Fibroblast of pulmonary artery (primary cell): ENCODE measurements at regions not wholly inside any gene's neighbourhood (a gene's known extent, or its start where the extent isn't known, plus 50 kb on each side); places are given as distances from the start of the nearest gene placed in this dataset.

Source experiments
- DNase-seq: peaks from one replicate; pipeline ENCODE4 v3.0.0-alpha.2; 2010; ENCODE audit warnings: low read depth
- H3K4me3 ChIP-seq: replicated peaks from 2 replicates; pipeline ENCODE4 v1.5.1; 2011; ENCODE audit warnings: low read depth, mild to moderate bottlenecking, control low read depth, low read length, moderate library complexity
- TF ChIP-seq, protein P1 (sequence below): IDR thresholded peaks from 2 replicates; pipeline ENCODE4 v1.5.1; 2011; ENCODE audit warnings: mild to moderate bottlenecking, control low read depth, low read length, inconsistent platforms; ENCODE audit errors: missing control alignments

DNA sequence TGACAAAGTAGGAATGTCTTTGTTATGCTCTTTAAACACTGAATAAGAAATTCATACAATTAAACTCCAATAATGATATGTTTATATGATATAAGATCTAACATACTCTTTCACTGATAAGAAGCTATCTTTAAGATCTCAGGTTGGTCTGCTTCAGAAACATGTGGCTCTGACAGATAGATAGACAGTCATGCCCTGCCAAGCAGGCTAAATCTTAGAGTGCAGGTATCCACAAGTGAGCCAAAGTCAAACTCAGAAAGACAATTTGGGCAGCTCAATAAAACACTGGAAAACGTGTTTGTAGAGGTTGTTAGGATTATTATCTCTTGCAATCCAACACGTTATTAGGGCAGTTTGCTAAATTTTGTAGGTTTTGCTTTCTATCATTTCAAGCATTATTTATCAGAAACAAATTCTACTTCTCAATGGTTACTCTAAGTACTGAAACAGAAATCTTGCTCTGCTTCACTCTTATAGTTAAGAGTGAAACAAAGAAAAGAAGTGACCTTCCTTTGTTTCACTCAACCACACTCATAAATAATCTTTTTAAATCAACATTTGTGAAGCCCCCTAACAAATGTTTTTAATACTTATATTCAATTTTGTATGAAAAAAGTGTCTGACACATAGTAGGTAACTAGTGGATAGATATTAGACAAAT lies 1255.6 kb downstream of the DIAPH3 start:
- no peak overlapping the region for H3K4me3 ChIP-seq
- TF ChIP-seq, protein P1, sequence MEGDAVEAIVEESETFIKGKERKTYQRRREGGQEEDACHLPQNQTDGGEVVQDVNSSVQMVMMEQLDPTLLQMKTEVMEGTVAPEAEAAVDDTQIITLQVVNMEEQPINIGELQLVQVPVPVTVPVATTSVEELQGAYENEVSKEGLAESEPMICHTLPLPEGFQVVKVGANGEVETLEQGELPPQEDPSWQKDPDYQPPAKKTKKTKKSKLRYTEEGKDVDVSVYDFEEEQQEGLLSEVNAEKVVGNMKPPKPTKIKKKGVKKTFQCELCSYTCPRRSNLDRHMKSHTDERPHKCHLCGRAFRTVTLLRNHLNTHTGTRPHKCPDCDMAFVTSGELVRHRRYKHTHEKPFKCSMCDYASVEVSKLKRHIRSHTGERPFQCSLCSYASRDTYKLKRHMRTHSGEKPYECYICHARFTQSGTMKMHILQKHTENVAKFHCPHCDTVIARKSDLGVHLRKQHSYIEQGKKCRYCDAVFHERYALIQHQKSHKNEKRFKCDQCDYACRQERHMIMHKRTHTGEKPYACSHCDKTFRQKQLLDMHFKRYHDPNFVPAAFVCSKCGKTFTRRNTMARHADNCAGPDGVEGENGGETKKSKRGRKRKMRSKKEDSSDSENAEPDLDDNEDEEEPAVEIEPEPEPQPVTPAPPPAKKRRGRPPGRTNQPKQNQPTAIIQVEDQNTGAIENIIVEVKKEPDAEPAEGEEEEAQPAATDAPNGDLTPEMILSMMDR, result no peak
- no peak for DNase-seq

GRCh38 chr13:58919551-58919950 lies 1244.2 kb downstream of the DIAPH3 start:
- TF ChIP-seq, protein P1, result no peak
- no peak for DNase-seq
- no peak overlapping the region for H3K4me3 ChIP-seq

DNA sequence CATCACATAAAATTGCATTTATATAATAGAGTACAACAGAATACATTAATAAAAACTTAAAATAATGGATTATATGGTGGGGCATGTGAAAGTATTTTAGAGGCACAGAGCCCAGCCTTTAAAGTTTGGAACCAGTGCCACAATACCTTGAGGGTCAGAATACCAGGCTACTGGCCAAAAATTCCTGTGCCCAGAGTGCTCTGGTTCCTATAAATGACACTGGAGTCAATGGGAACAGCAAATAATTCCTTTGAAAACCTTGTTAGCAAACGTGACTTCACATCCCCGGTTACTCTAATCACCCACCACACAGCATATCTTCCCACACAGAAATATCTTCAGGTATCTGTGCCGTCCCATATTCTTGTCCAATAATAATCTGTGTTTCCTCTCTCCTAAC lies 1242.6 kb downstream of the DIAPH3 start:
- DNase-seq, result no peak
- TF ChIP-seq, protein P1, result no peak
- H3K4me3 ChIP-seq, result no peak overlapping the region

- TF ChIP-seq, protein P1, result no peak
- no peak for DNase-seq
- no peak overlapping the region for H3K4me3 ChIP-seq
These were observed 1236.9 kb downstream of the DIAPH3 start for GRCh38 chr13:58926858-58927257.

DNA sequence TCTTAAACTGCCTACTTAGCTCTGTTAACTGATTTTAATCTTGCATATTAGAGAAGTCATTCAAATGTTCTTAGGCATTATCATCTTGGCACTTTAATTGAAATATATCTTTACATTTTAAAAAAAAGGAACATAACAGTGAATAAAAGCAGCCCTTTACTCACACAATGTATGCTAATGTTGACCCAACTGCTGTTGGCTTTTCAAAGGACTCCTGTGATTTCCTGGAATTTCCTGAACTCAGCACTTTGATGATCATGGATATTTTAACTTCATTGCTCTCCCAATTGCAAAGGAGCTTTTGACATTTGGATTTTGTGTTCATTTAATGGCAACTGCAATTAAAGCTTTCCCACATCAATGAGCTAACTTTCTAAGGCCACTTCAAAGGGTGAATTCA lies 1230.3 kb downstream of the DIAPH3 start:
- no peak for DNase-seq
- TF ChIP-seq, protein P1, result no peak
- H3K4me3 ChIP-seq, result no peak overlapping the region

DNA sequence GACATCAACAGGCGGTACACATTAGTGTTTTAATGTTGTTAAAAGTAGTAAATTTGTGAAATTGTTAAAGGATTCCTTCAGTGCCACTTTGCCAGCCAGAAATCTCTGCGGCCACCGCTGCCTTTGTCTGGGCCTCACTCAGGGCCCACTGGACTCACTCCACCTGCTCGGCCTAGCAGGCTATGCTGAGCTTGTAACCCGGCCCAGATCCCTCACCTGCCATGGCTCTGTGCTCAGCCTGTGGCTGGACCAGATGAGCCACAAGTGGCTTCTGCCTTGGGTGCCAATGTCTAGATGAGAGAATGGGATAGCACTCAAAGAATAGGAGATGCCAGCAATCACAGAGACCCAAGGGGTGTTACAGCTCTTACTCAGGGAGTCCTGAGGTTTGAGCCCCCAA lies 1228.0 kb downstream of the DIAPH3 start:
- DNase-seq, result no peak
- H3K4me3 ChIP-seq, result no peak overlapping the region
- TF ChIP-seq, protein P1, result no peak

GRCh38 chr13:58946274-58946673 lies 1217.5 kb downstream of the DIAPH3 start:
- H3K4me3 ChIP-seq, result no peak overlapping the region
- TF ChIP-seq, protein P1, result no peak
- DNase-seq, result no peak
